Sigmoid colon (tissue), 3 donors: ENCODE measurements at regions not wholly inside any gene's neighbourhood (a gene's known extent, or its start where the extent isn't known, plus 50 kb on each side); places are given as distances from the start of the nearest gene placed in this dataset.

Source experiments
- CTCF ChIP-seq, 4 experiments: fragments of 450-650 bp in 3 of 4; fragments of 200-600 bp in 1 of 4; IDR thresholded peaks; one replicate each; pipeline ENCODE4 v1.5.1; 2016 to 2019; ENCODE audit warnings: antibody characterized with exemption in 4 of 4, mild to moderate bottlenecking in 3 of 4, moderate library complexity in 2 of 4
- POLR2A ChIP-seq, 2 donors: fragments of 450-650 bp; IDR thresholded peaks; one replicate each; pipeline ENCODE4 v1.6.1; 2016; ENCODE audit warnings: antibody characterized with exemption in 2 of 2, mild to moderate bottlenecking in 2 of 2, moderate library complexity in 2 of 2

- TF ChIP-seq CTCF (IDR thresholded peaks at IDR 0.05) (no peak), POLR2A (IDR thresholded peaks at IDR 0.05) (no peak)
Measured at GRCh38 chr5:179485845-179486575, 64.3 kb upstream of the RUFY1 start.
